HEK293 (cell line): ENCODE measurements at regions not wholly inside any gene's neighbourhood (a gene's known extent, or its start where the extent isn't known, plus 50 kb on each side); places are given as distances from the start of the nearest gene placed in this dataset.

Source experiments
- BCL11A ChIP-seq: fragments of 450-650 bp; formaldehyde crosslinking; IDR thresholded peaks from 2 replicates; pipeline ENCODE4 v1.5.1; 2016; ENCODE audit warnings: low read depth, missing biosample characterization, missing genetic modification characterization
- BCL11B ChIP-seq: fragments of 450-650 bp; formaldehyde crosslinking; IDR thresholded peaks from 2 replicates; pipeline ENCODE4 v1.5.1; 2016; ENCODE audit warnings: low read depth, missing biosample characterization, missing genetic modification characterization
- CTCF ChIP-seq: fragments of 450-650 bp; formaldehyde crosslinking; IDR thresholded peaks from 2 replicates; pipeline ENCODE4 v1.5.1; 2016; ENCODE audit warnings: missing biosample characterization, missing genetic modification characterization
- KLF7 ChIP-seq: fragments of 450-650 bp; formaldehyde crosslinking; IDR thresholded peaks from 2 replicates; pipeline ENCODE4 v1.5.1; 2016; ENCODE audit warnings: missing biosample characterization, missing genetic modification characterization, borderline replicate concordance
- OSR2 ChIP-seq: fragments of 450-650 bp; formaldehyde crosslinking; IDR thresholded peaks from 2 replicates; pipeline ENCODE4 v1.5.1; 2016; ENCODE audit warnings: missing biosample characterization, missing genetic modification characterization
- SP2 ChIP-seq: fragments of 450-650 bp; formaldehyde crosslinking; IDR thresholded peaks from 2 replicates; pipeline ENCODE4 v1.5.1; 2016; ENCODE audit warnings: missing biosample characterization, missing genetic modification characterization
- ZBTB1 ChIP-seq: fragments of 450-650 bp; formaldehyde crosslinking; IDR thresholded peaks from 2 replicates; pipeline ENCODE4 v1.5.1; 2016; ENCODE audit warnings: missing biosample characterization, missing genetic modification characterization
- ZNF157 ChIP-seq: fragments of 450-650 bp; formaldehyde crosslinking; IDR thresholded peaks from 2 replicates; pipeline ENCODE4 v1.5.1; 2016; ENCODE audit warnings: missing biosample characterization, missing genetic modification characterization
- ZNF266 ChIP-seq: fragments of 450-650 bp; formaldehyde crosslinking; IDR thresholded peaks from 2 replicates; pipeline ENCODE4 v1.5.1; 2016; ENCODE audit warnings: missing biosample characterization, missing genetic modification characterization, low read depth
- ZNF366 ChIP-seq: fragments of 450-650 bp; formaldehyde crosslinking; conservative IDR thresholded peaks from 2 replicates; pipeline ENCODE4 v1.5.1; 2016; ENCODE audit warnings: missing biosample characterization, missing genetic modification characterization
- ZNF626 ChIP-seq: fragments of 450-650 bp; sonication (Bioruptor Pico); formaldehyde crosslinking; IDR thresholded peaks from 2 replicates; pipeline ENCODE4 v1.5.1; 2018; ENCODE audit warnings: missing biosample characterization, missing genetic modification characterization, inconsistent platforms
- ZNF639 ChIP-seq: fragments of 450-650 bp; formaldehyde crosslinking; IDR thresholded peaks from 2 replicates; pipeline ENCODE4 v1.5.1; 2016; ENCODE audit warnings: missing biosample characterization, missing genetic modification characterization
- ZSCAN18 ChIP-seq: fragments of 450-650 bp; formaldehyde crosslinking; IDR thresholded peaks from 2 replicates; pipeline ENCODE4 v1.5.1; 2016; ENCODE audit warnings: missing biosample characterization, missing genetic modification characterization

DNA sequence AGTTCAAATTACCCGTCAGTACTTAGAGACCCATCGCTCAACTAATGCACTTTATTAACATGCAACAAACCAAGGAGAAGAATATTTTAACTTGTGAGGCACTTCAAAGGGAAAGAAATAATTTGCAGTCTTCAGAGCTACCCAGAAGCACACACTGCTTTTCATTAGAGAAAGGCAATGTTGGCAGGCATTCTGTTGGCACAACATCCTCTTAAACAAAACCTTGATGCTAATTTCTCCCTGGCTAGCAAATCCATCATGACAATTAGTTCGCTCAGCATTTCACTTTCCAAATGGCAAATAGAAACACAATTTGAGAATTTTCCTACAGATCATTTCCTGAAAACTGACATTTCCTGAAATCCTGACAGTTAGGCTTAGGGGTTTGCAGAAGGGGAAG, 155.6 kb upstream of the FAM13C start:
- TF ChIP-seq ZNF626 (tag by site-specific recombination): no peak
- TF ChIP-seq SP2 (tag by site-specific recombination): no peak
- TF ChIP-seq ZNF366: no peak
- TF ChIP-seq ZNF157 (tag by site-specific recombination): no peak
- TF ChIP-seq BCL11A: no peak
- TF ChIP-seq CTCF: no peak
- no peak for TF ChIP-seq ZBTB1 (tag by site-specific recombination)
- no peak for TF ChIP-seq OSR2 (tag by site-specific recombination)
- no peak for TF ChIP-seq ZNF639 (tag by site-specific recombination)
- no peak for TF ChIP-seq KLF7 (tag by site-specific recombination)
- no peak for TF ChIP-seq ZNF266
- TF ChIP-seq ZSCAN18 (tag by site-specific recombination): no peak
- TF ChIP-seq BCL11B (tag by site-specific recombination): no peak
